ENCODE measurements at regions not wholly inside any gene's neighbourhood (a gene's known extent, or its start where the extent isn't known, plus 50 kb on each side); places are given as distances from the start of the nearest gene placed in this dataset.

DNA sequence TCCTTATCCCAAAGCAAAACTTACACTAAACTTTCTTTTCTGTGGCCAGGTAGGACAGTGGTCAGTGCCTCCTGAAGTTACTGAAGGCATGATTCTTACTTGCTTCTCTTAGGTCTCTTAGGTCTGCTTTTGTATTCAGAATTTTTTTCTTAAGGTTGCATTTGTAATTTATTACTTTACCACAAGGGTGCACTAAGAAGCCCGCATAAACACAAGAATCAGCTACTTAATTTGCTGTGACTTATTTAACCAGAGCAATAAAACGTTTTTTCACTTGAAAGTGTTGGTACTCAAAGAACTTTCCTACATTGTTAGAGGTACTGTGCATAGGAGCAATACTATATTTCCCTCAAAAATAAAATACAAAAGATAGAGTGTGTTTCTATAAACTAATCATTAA, 75.4 kb upstream of the LAMA2 start:
- TF ChIP-seq, protein P1, sequence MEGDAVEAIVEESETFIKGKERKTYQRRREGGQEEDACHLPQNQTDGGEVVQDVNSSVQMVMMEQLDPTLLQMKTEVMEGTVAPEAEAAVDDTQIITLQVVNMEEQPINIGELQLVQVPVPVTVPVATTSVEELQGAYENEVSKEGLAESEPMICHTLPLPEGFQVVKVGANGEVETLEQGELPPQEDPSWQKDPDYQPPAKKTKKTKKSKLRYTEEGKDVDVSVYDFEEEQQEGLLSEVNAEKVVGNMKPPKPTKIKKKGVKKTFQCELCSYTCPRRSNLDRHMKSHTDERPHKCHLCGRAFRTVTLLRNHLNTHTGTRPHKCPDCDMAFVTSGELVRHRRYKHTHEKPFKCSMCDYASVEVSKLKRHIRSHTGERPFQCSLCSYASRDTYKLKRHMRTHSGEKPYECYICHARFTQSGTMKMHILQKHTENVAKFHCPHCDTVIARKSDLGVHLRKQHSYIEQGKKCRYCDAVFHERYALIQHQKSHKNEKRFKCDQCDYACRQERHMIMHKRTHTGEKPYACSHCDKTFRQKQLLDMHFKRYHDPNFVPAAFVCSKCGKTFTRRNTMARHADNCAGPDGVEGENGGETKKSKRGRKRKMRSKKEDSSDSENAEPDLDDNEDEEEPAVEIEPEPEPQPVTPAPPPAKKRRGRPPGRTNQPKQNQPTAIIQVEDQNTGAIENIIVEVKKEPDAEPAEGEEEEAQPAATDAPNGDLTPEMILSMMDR (IDR thresholded peaks at IDR 0.05) = peak in 5 of 7 experiments; percentile 13 to 43 (median 32)
- no peak for TF ChIP-seq POLR2AphosphoS5 (IDR thresholded peaks at IDR 0.05)

All from stomach (tissue), 4 donors.